GM13977 (cell line): ENCODE measurements at regions not wholly inside any gene's neighbourhood (a gene's known extent, or its start where the extent isn't known, plus 50 kb on each side); places are given as distances from the start of the nearest gene placed in this dataset.

Experiments used
- DNase-seq: peaks from one replicate; pipeline ENCODE4 v3.0.0; 2012; ENCODE audit warnings: low spot score
- CTCF ChIP-seq: IDR thresholded peaks from 2 replicates; pipeline ENCODE4 v1.5.1; 2012; ENCODE audit warnings: mild to moderate bottlenecking, control low read depth; ENCODE audit not compliant: insufficient read depth; ENCODE audit errors: extremely low read depth, missing control alignments
- in situ Hi-C: fragments of 300-500 bp; cut with MboI; formaldehyde crosslinking; loops from one replicate; pipeline ENCODE4 v1.12.0; 2022; ENCODE audit warnings: low sequenced_read_pairs, low pct_unique_long_range_greater_than_20kb, mixed read lengths, inconsistent platforms; ENCODE audit not compliant: unreplicated experiment

GRCh38 chr3:2036076-2036475, 62.6 kb upstream of the CNTN4 start:
- in situ Hi-C loops = no loop called here
- DNase-seq = no peak
- no peak for TF ChIP-seq CTCF

DNA sequence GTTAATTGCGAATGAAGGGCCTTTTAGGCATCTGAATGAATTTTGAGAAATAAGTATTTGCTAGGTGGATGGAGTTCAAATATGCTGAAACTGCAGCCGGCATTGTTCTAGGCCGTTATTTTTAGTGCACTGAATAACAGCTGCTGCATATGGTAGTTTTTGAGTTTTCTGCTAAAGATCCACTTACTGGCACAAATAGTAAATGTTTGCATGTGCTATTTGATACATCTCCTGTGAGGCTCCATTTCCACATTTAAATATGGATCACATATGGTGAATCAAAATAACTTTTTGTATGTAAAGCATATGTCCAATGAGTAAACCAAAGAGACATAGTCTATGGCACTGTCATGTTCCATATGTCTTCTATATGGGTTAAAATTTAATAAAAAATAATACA, 56.7 kb upstream of the CNTN4 start:
- in situ Hi-C loops = no loop called here
- no peak for DNase-seq
- TF ChIP-seq CTCF = no peak
